ENCODE measurements at regions not wholly inside any gene's neighbourhood (a gene's known extent, or its start where the extent isn't known, plus 50 kb on each side); places are given as distances from the start of the nearest gene placed in this dataset.
A peak's percentile ranks its signal among the peaks of the same experiment; 100 is the strongest.

- Histone ChIP-seq H3K4me2 (no peak overlapping the region), H3K36me3 (ENCODE audit: insufficient read depth) (no peaks in the 10 kb centered on the region), H3K9me2 (ENCODE audit: insufficient read depth) (no peaks in the 10 kb centered on the region), H3K79me2 (replicated peaks; ENCODE audit: insufficient read depth) (no peaks in the 10 kb centered on the region), H3K27ac (ENCODE audit: low read depth) (no peak overlapping the region), H3F3A (replicated peaks; ENCODE audit: low read depth) (no peaks in the 10 kb centered on the region), H3K27me3 (ENCODE audit: insufficient read depth) (no peaks in the 10 kb centered on the region), H3K4me3 (no peak overlapping the region), H2AFZ (peak overlapping the region; percentile 59; the same call in 1 of the 2 replicates), H3K4me1 (ENCODE audit: insufficient read depth) (no peaks in the 10 kb centered on the region), H4K20me1 (replicated peaks; ENCODE audit: insufficient read depth) (no peaks in the 10 kb centered on the region; the same call in 1 of the 2 replicates)
- Mint-ChIP-seq H3K36me3 (ENCODE audit: low read depth) (no peaks in the 10 kb centered on the region), H3K27ac (no peak overlapping the region), H3K4me3 (no peak overlapping the region), H3K4me1 (peaks cover 2% of the 10 kb centered on the region; the same call in 1 of the 3 replicates), H3K27me3 (ENCODE audit: insufficient read depth, low read depth, poor library complexity) (no peaks in the 10 kb centered on the region), H3K9me3 (no peaks in the 10 kb centered on the region; the same call in 2 of the 3 replicates)
- ATAC-seq (no peak), DNase-seq (ENCODE audit: low spot score) (no peak)
- TF ChIP-seq ZNF462 (CRISPR knock-in tag; IDR thresholded peaks at IDR 0.05) (no peak), EZH2phosphoT487 (IDR thresholded peaks at IDR 0.05; ENCODE audit: unreplicated experiment) (no peak), NANOG (IDR thresholded peaks at IDR 0.05; ENCODE audit: borderline replicate concordance) (no peak), CTCF (conservative IDR thresholded peaks at IDR 0.05; ENCODE audit: low read depth in 2 of 2) (no peak), JUNB (IDR thresholded peaks at IDR 0.05; ENCODE audit: unreplicated experiment) (no peak), ZNF331 (CRISPR knock-in tag; IDR thresholded peaks at IDR 0.05; ENCODE audit: low read depth) (no peak), POLR2AphosphoS5 (IDR thresholded peaks at IDR 0.05; ENCODE audit: low read depth) (no peak), REST (IDR thresholded peaks at IDR 0.05; ENCODE audit: unreplicated experiment) (no peak), STAT1 (IDR thresholded peaks at IDR 0.05; ENCODE audit: unreplicated experiment) (no peak), ZNF114 (CRISPR knock-in tag; IDR thresholded peaks at IDR 0.05) (no peak), CREB1 (CRISPR knock-in tag; IDR thresholded peaks at IDR 0.05; ENCODE audit: low read depth) (no peak), EZH2 (IDR thresholded peaks at IDR 0.05; ENCODE audit: low read depth, unreplicated experiment) (no peak), ETS1 (IDR thresholded peaks at IDR 0.05) (no peak)
These were observed 69.4 kb upstream of the CA10 start for GRCh38 chr17:52227926-52228325.

Measured in GM23338 (cell line).